ENCODE measurements at regions not wholly inside any gene's neighbourhood (a gene's known extent, or its start where the extent isn't known, plus 50 kb on each side); places are given as distances from the start of the nearest gene placed in this dataset.
A peak's percentile ranks its signal among the peaks of the same experiment; 100 is the strongest.

DNA sequence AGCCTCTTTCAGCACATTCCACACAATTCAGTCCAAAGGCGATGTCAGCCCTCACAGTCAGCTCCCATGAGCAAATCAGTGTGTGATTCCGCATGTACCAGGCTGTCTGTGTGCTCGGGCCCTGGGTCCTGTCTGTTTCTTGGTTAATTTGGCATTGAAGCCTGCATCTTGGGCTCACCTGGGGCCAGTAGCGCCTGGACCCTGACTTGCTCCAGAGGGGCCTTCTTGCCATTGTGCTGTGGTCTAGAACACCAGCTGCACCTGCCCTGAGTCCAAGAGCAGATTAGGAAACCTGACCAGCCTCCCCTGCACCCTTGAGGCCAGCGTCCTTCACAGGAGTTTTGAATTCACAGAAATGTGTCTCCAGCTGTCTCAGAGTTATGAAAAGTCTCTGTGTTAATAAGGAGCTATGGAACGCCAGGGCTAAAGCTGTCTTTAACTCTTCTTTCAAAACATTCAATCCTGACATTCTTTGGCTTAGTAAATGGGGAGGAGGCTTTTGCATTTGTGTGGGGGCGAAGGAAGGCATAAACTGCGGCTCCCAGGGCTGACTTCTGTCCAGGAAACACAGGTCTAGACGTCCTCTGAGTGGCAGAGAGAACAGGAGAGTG, 102.2 kb downstream of the ARF6 start:
- DNase-seq (ENCODE audit: low read depth in 4 of 4, low spot score in 3 of 4): no peak

DNA sequence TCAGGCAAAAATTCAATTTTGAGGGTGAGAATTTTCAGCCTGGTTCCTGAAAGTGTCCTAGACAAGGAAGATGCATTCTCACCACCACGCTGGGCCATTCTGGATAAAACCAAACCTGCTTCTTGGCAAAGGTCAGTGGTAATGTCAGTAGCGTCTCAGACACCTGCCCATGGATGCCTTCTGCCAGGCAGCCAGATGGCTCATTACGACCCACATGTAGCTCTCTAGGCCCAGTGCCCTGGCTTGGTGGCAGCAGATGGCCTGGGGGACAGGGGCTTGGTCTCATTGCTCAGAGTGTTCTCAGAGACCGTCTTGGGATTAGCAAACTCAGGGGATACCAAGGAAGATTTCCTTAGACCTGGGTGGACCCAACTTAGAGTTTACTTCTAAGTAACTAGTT, 105.1 kb downstream of the ARF6 start:
- DNase-seq (ENCODE audit: low read depth in 4 of 4, low spot score in 3 of 4): no peak

GRCh38 chr14:49999146-49999761, 106.4 kb downstream of the ARF6 start:
- no peak for DNase-seq (ENCODE audit: low read depth in 4 of 4, low spot score in 3 of 4)

- DNase-seq (ENCODE audit: low read depth in 4 of 4, low spot score in 3 of 4): no peak
Measured at GRCh38 chr14:49999826-50000379, 107.0 kb downstream of the ARF6 start.

- DNase-seq (ENCODE audit: low read depth in 4 of 4, low spot score in 3 of 4): no peak
Measured at GRCh38 chr14:50000380-50001150, 107.7 kb downstream of the ARF6 start.

DNA sequence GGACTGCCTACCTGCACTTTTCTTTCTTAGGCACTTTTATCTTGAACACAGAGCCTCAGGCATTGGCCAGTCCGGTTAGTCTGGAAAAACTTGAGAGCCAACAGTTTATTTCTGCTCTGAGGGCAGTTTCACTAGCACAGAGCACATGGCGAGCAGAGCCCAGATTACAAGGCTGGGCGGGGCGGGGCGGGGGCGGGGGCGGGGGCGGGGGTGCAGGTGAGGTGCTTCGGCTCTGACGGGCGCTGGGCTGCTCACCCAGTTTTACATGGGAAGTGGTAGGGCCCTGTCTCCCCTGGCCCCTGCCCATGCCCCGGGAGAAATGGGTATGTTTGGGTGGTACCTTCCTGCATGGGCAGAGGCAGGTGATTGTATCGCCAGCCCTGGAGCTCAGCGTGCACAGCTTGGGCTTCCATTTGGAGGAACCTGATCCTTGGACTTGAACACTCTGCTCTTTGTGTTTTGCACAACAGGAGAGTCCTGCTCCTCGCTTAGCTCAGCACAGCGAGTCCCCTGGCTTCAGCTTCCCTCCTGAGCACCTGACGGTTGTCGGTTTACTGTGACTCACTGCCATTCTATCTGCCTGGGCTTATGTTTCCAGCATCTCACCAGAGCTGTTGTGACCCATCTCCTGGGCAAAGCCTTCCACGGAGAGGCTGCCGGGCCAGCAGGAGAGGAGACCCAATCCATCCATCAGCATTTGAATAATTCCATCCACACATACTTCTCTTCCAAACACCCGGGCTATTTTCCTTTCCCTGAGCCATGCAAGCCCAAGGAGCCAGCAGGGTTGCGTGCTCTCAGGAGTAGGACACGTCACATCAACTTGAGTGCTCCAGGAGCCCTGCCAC, 108.5 kb downstream of the ARF6 start:
- no peak for DNase-seq (ENCODE audit: low read depth in 4 of 4, low spot score in 3 of 4)

DNA sequence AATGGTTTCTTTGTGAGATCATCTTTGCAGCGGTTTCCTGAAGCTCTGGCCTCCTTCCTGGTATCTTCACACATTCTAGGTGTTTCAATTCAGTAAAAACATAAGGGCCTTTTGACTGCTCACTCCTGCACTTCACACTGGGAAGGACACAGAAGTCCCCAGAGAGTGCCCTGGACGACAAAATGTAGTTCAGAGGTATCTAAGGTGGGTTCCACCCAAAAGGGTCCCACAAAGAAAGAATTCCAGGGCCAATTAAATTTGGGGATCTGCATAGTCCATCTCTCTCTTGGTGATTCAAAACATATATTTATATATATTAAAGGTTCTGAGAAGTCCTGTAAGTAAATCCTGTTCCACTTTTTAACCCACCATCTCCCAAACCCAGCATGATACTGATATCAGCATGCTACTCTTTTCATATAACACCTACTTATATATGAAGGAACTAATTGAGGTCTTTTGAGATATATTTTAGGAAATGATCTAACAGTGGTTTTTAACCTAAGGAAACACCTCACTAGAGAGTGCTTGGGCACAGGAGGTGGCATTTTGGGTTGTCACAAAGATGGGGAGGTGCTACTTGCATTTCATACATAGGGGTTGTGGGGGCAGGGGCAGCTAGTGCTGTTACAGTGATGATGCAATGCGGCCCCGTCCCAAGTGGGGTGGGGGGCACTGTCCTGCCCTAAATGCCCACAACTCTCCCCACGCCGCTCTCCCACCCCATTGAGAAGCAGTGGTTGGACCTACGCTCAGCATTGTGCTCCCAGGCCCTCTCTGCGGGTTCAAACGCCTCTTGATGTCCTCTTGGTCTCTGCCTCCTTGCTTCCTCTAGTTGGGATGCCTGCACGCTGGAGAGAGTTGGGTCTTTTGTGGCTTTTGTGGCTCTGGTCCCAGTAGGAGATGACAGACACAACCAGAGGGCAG, 109.4 kb downstream of the ARF6 start:
- DNase-seq (ENCODE audit: low read depth in 4 of 4, low spot score in 3 of 4): no peak

DNA sequence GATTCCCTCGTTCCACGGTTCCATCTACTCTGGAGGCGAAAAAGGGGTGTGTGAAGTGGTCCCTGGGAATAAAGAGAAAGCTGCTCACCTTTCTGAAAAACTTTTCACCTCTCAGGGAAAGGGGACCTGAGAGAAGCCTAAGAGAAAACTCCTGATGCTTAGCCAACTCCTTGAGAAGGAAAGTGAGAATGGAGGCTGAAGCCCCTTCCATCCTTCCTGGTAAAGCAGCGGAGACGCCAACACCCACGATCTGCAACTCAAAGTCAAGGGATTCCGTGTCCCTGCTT, 110.0 kb downstream of the ARF6 start:
- no peak for DNase-seq (ENCODE audit: low read depth in 4 of 4, low spot score in 3 of 4)

GRCh38 chr14:50003213-50004021, 110.5 kb downstream of the ARF6 start:
- peak in 2 of 4 donors; percentile 36 to 58 for DNase-seq (ENCODE audit: low read depth in 4 of 4, low spot score in 3 of 4)

GRCh38 chr14:50006141-50006540, 110.2 kb downstream of the VCPKMT start:
- no peak for DNase-seq (ENCODE audit: low read depth in 4 of 4, low spot score in 3 of 4)

DNA sequence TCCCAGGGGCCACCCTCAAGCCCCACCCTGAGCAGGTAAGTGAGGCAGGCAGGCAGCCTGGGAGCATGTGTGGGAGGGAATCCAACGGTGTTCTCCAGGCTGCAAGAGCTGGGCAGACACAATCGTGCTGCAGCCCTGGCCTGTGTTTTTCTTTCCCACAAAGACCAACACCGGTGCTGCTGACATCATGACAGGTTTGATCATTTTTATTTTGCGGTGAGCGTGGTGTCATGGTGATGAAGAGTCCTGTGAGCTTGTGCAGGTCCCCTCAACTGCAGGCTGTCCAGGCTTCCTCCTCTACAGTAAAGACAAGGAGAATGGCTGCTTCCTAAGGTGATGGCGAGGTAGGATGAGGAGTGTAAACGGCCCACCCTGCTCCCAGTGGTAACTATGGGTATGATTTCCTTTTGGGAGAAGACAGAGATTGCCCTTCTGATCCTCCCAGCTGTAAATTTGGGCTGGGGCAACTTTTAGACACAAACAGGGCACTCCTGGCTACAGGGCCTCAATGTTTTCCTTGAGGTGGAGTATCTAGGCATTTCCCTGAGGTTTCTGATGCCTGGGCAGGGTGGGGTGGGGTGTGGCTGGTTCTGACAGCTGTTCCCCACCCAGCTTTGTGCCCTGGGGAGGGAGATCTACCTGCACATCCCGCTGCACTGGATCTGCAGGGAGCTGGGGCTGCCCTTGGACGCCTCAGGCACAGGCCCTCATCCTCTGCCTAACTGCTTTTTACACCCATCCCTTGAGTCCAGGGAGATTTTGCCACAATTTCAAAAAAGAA, 109.1 kb downstream of the VCPKMT start:
- DNase-seq (ENCODE audit: low read depth in 4 of 4, low spot score in 3 of 4): no peak

DNA sequence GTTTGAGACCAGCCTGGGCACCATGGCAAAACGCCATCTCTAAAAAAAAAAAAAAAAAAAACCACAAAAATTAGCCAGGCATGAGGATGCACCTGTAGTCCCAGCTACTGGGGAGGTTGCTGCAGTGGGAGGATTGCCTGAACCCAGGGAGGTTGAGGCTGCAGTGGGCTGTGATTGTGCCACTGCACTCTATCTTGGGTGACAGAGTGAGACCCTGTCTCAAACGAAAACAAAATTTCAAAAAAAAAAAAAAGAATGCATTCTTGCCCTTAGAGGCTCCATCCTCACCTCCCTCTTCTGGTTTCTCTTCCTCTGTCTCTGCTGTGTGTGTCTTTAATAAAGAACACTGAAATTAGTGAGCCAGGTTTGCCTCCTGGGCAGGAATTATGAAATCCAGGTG, 107.8 kb downstream of the VCPKMT start:
- DNase-seq (ENCODE audit: low read depth in 4 of 4, low spot score in 3 of 4): no peak

DNA sequence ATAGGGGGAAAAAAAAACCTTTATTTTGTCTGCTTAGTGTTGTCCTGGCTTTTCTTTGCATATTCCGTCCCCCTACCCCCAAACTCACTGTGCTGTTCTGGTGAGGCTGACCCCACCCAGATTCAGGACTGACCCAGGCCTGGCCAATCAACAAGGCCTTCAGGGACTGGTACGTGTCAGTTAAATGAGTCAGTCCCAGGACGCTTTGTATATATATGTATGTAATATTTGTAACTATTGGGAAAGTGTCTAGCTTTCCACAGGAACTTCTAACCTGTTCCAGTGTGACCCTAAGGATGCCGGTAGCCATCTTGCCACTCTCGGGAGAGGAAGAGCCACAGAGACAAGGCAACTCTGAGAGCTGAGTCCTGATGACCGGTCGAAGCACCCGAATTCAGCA, 107.4 kb downstream of the VCPKMT start:
- DNase-seq (ENCODE audit: low read depth in 4 of 4, low spot score in 3 of 4): no peak

GRCh38 chr14:50010752-50011151, 105.6 kb downstream of the VCPKMT start:
- no peak for DNase-seq (ENCODE audit: low read depth in 4 of 4, low spot score in 3 of 4)

DNA sequence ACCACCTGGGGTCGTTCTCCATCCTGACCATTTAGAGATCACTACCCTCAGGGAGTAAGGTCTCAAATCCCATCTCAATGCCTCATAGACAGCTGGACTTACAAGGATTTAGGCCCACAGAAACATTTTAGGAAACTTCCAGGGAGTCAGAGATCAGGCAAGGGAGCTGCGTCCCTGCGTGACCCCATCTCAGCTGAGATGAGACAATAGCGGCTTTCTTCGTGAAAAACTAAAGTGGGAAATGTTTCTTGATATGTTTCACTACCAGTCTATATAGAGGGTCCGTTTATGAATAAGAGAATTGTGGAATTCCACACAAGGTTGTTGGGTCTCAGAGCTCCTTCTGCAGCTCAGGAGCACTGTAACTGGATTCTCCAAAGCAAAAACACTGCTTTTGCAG, 105.1 kb downstream of the VCPKMT start:
- DNase-seq (ENCODE audit: low read depth in 4 of 4, low spot score in 3 of 4): no peak

- DNase-seq (ENCODE audit: low read depth in 4 of 4, low spot score in 3 of 4): no peak
Measured at GRCh38 chr14:50012644-50013043, 103.7 kb downstream of the VCPKMT start.

DNA sequence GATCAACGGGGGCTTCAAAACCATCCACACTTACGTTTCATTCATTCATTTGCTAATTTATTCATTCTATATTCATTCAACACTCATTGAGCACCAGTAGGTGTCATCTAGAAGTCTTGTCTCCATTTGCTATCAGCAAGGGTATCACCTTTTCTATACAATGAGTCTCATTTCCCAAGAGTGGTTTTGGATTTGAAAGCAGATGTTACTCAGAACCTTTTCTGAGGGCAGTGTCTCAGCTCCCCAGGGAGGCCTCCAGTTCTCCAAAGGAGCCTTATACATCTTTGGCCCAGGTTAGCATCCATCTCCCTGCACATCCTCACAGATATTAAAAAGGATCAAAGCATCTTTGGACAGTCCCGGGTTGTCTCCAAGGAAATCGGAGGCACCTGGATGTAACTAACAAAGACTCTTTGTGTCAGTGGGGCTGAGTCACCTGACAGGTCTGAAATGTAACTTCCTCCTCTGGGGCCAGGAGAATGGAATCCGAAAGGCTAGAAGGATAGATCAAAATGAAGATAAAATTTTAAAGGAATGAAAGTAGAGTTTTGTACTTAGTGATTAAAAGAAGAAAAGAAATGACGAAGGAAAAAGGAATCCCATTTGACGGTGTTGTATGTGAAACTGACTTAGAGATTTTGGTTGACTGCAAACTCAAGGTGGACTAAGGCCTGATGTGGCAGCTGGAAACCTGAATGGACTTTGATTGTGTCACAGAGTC, 103.0 kb downstream of the VCPKMT start:
- DNase-seq (ENCODE audit: low read depth in 4 of 4, low spot score in 3 of 4): no peak

GRCh38 chr14:50013934-50014333, 102.4 kb downstream of the VCPKMT start:
- no peak for DNase-seq (ENCODE audit: low read depth in 4 of 4, low spot score in 3 of 4)
